ENCODE measurements at regions not wholly inside any gene's neighbourhood (a gene's known extent, or its start where the extent isn't known, plus 50 kb on each side); places are given as distances from the start of the nearest gene placed in this dataset.

DNA sequence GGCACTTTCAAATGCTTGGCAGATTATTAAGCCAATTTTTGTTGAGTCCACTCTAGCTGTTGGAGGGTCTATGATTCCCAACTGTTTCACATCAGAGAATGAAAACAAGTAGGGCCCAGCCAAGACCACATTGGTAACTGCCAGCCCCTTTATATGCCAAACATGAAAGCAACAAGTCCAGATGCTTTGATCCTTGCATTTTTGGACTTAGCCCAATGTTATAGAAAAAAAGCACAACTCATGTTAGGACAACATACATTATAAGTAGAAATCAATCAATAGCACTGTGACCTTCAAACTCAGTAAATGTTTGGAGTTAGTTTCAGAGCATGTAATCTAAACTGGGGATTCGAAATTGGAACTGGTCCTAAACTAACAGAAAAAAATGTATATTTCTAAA, 674.7 kb downstream of the MECOM start (continued):
- TF ChIP-seq NR2F1 (CRISPR knock-in tag; IDR thresholded peaks at IDR 0.05) (no peak), SIX1 (CRISPR knock-in tag; IDR thresholded peaks at IDR 0.05; ENCODE audit: borderline replicate concordance) (peak; percentile 72; the same call in 1 of the 2 replicates), NFAT5 (CRISPR knock-in tag; IDR thresholded peaks at IDR 0.05) (no peak), HHEX (CRISPR knock-in tag; IDR thresholded peaks at IDR 0.05) (peak; percentile 63; the same call in 1 of the 2 replicates), MLXIP (CRISPR knock-in tag; IDR thresholded peaks at IDR 0.05; ENCODE audit: borderline replicate concordance) (no peak), HNRNPH1 (optimal IDR thresholded peaks at IDR 0.05; ENCODE audit: low read depth, low read length) (no peak), FOXJ3 (CRISPR knock-in tag; IDR thresholded peaks at IDR 0.05; ENCODE audit: borderline replicate concordance) (peak; percentile 91; the same call in 1 of the 2 replicates), PBX2 (CRISPR knock-in tag; IDR thresholded peaks at IDR 0.05) (no peak), SALL2 (CRISPR knock-in tag; IDR thresholded peaks at IDR 0.05) (no peak), YEATS2 (CRISPR knock-in tag; IDR thresholded peaks at IDR 0.05; ENCODE audit: borderline replicate concordance) (no peak), RBAK (CRISPR knock-in tag; IDR thresholded peaks at IDR 0.05) (no peak), AKNA (CRISPR knock-in tag; IDR thresholded peaks at IDR 0.05; ENCODE audit: borderline replicate concordance) (no peak), THAP11 (CRISPR knock-in tag; IDR thresholded peaks at IDR 0.05) (no peak), PRMT3 (CRISPR knock-in tag; IDR thresholded peaks at IDR 0.05; ENCODE audit: borderline replicate concordance, low read depth) (no peak), ZNF335 (CRISPR knock-in tag; IDR thresholded peaks at IDR 0.05) (no peak)
